Psoas muscle (tissue), 7 donors: ENCODE measurements at regions not wholly inside any gene's neighbourhood (a gene's known extent, or its start where the extent isn't known, plus 50 kb on each side); places are given as distances from the start of the nearest gene placed in this dataset.

Experiments used
- ATAC-seq, 4 donors: fragments of 200-7000 bp; cut with Tn5 transposase; one replicate each; pipeline ENCODE4 v1.9.1; 2020; ENCODE audit warnings: moderate library complexity in 3 of 4, mild to moderate bottlenecking in 2 of 4
- DNase-seq, 2 donors: peaks; one replicate each; pipeline ENCODE4 v3.0.0-alpha.2; 2020
- H3K27ac ChIP-seq: fragments of 200-600 bp; one replicate; pipeline ENCODE4 v1.8.0; 2022
- H3K27me3 ChIP-seq, 3 donors: fragments of 200-600 bp in 1 of 3; one replicate each; pipeline versions ENCODE4 v1.6.1 to v1.8.0; 2013 to 2022; ENCODE audit warnings: low read length in 2 of 3, mild to moderate bottlenecking in 2 of 3, moderate library complexity in 1 of 3; ENCODE audit not compliant: insufficient read depth in 3 of 3
- H3K36me3 ChIP-seq, 2 donors: fragments of 200-600 bp in 1 of 2; one replicate each; pipeline versions ENCODE4 v1.6.1 to v1.8.0; 2013 to 2022; ENCODE audit warnings: low read depth in 1 of 2, mild to moderate bottlenecking in 1 of 2, moderate library complexity in 1 of 2; ENCODE audit not compliant: insufficient read depth in 1 of 2
- H3K4me1 ChIP-seq: fragments of 200-600 bp; one replicate; pipeline ENCODE4 v1.8.0; 2022
- H3K4me3 ChIP-seq: fragments of 200-600 bp; one replicate; pipeline ENCODE4 v1.8.0; 2022; ENCODE audit warnings: mild to moderate bottlenecking
- H3K9me3 ChIP-seq: fragments of 200-600 bp; one replicate; pipeline ENCODE4 v1.8.0; 2022
- WGBS, 3 donors: extraction: QIAGEN DNeasy Blood & Tissue Kit; methylation state at CpG; one replicate each; pipeline versions ENCODE4 v1.1.6 to v1.1.7; 2013; 5-methylcytosine and 5-hydroxymethylcytosine counted together
- intact Hi-C, 2 donors: fragments of 100-400 bp; cut with DNase I; formaldehyde crosslinking; loops; one replicate each; pipeline versions ENCODE4 v1.11.0 to v1.14.2; 2022
- TF ChIP-seq, protein P1 (sequence below): fragments of 200-600 bp; IDR thresholded peaks from one replicate; pipeline ENCODE4 v1.8.0; 2022; ENCODE audit warnings: antibody characterized with exemption
- donor health status: healthy with polysubstance abuse.
- donor health status: DM: no; HTN: no; CAD: no; lungs with moderate emphysema.
- donor health status: Bipolar disorder and iron deficiency.
- donor health status: healthy.
- donor health status: DM: yes; HTN: yes; CAD: no.
- donor health status: DM: no; HTN: no; CAD: no.
- donor health status: DM: yes; HTN: yes; CAD: no.

GRCh38 chr18:77607087-77607486 lies 357.4 kb downstream of the GALR1 start:
- DNase-seq (no peak), ATAC-seq (no peak)
- intact Hi-C loops: no loop called here
- H3K27ac ChIP-seq: no peak overlapping the region
- WGBS, 3 donors: 90 to 94% (median 92%) methylated on average over 22 of the region's 22 CpGs
- no peaks in the 10 kb centered on the region for H3K4me1 ChIP-seq
- H3K9me3 ChIP-seq: no peaks in the 10 kb centered on the region
- no peaks in the 10 kb centered on the region for H3K27me3 ChIP-seq
- H3K36me3 ChIP-seq: no peaks in the 10 kb centered on the region
- no peak overlapping the region for H3K4me3 ChIP-seq
- TF ChIP-seq, protein P1, sequence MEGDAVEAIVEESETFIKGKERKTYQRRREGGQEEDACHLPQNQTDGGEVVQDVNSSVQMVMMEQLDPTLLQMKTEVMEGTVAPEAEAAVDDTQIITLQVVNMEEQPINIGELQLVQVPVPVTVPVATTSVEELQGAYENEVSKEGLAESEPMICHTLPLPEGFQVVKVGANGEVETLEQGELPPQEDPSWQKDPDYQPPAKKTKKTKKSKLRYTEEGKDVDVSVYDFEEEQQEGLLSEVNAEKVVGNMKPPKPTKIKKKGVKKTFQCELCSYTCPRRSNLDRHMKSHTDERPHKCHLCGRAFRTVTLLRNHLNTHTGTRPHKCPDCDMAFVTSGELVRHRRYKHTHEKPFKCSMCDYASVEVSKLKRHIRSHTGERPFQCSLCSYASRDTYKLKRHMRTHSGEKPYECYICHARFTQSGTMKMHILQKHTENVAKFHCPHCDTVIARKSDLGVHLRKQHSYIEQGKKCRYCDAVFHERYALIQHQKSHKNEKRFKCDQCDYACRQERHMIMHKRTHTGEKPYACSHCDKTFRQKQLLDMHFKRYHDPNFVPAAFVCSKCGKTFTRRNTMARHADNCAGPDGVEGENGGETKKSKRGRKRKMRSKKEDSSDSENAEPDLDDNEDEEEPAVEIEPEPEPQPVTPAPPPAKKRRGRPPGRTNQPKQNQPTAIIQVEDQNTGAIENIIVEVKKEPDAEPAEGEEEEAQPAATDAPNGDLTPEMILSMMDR: no peak

DNA sequence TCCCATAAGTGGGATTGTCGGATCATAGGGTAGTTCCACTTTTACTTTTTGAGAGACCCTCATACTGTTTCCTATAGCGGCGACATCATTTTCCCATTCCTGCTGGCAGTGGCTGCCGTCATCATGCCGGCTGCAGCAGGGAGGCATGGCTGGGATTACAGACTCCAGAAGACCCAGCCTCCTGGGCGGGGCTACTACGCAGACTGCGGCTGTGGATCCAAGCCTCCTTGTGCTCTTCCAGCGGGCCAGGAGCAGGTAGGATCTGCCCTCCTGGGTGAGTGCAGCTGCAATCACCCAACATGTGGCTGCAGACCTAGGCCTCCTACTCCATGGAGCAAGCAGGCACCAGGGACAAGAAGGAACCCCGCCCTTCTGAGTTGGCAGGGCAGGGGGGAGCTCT lies 359.2 kb downstream of the GALR1 start:
- DNase-seq (no peak), ATAC-seq (no peak)
- Histone ChIP-seq H3K27me3 (no peaks in the 10 kb centered on the region), H3K9me3 (no peaks in the 10 kb centered on the region), H3K36me3 (no peaks in the 10 kb centered on the region), H3K27ac (no peak overlapping the region), H3K4me3 (no peak overlapping the region), H3K4me1 (no peaks in the 10 kb centered on the region)
- TF ChIP-seq, protein P1: no peak
- intact Hi-C loops: no loop called here
- WGBS, 3 donors: 70 to 73% (median 71%) methylated on average over 10 of the region's 10 CpGs

GRCh38 chr18:77617694-77618093 lies 368.0 kb downstream of the GALR1 start:
- DNase-seq: no peak
- intact Hi-C loops: no loop called here

GRCh38 chr18:77619525-77619924 lies 369.9 kb downstream of the GALR1 start:
- H3K27ac ChIP-seq: no peak overlapping the region
- TF ChIP-seq, protein P1: no peak
- no peaks in the 10 kb centered on the region for H3K4me1 ChIP-seq
- peak in 1 of 4 donors; percentile 37 for ATAC-seq
- H3K9me3 ChIP-seq: no peaks in the 10 kb centered on the region
- DNase-seq: no peak
- intact Hi-C loops: no loop called here
- H3K36me3 ChIP-seq: no peaks in the 10 kb centered on the region
- H3K27me3 ChIP-seq: peaks cover 0 to 4% (median 0%) of the 10 kb centered on the region in 3 donors
- H3K4me3 ChIP-seq: no peak overlapping the region

More at GRCh38 chr18:77617694-77618093, 368.0 kb downstream of the GALR1 start:
- 59 to 78% (median 73%) methylated on average over 3 of the region's 3 CpGs for WGBS, 3 donors
- H3K27ac ChIP-seq: no peak overlapping the region
- H3K4me3 ChIP-seq: no peak overlapping the region
- no peaks in the 10 kb centered on the region for H3K36me3 ChIP-seq
- TF ChIP-seq, protein P1: no peak
- no peaks in the 10 kb centered on the region for H3K9me3 ChIP-seq
- no peak for ATAC-seq
- no peaks in the 10 kb centered on the region for H3K4me1 ChIP-seq
- peaks cover 0 to 3% (median 0%) of the 10 kb centered on the region in 3 donors for H3K27me3 ChIP-seq

GRCh38 chr18:77622009-77622692 lies 372.5 kb downstream of the GALR1 start:
- DNase-seq: no peak
- intact Hi-C loops: no loop called here
- no peaks in the 10 kb centered on the region for H3K4me1 ChIP-seq

More at GRCh38 chr18:77622009-77622692, 372.5 kb downstream of the GALR1 start:
- Histone ChIP-seq H3K36me3 (no peaks in the 10 kb centered on the region), H3K9me3 (no peaks in the 10 kb centered on the region), H3K4me3 (no peak overlapping the region), H3K27ac (no peak overlapping the region), H3K27me3 (peaks cover 0 to 4% (median 0%) of the 10 kb centered on the region in 3 donors)
- WGBS, 3 donors: 46 to 59% (median 59%) methylated on average over 8 of the region's 8 CpGs
- TF ChIP-seq, protein P1: no peak
- peak in 1 of 4 donors; percentile 12 for ATAC-seq
